Mesendoderm (in vitro differentiated cells): ENCODE measurements at regions not wholly inside any gene's neighbourhood (a gene's known extent, or its start where the extent isn't known, plus 50 kb on each side); places are given as distances from the start of the nearest gene placed in this dataset.

ENCODE experiments used
- DNase-seq: peaks from one replicate; pipeline ENCODE4 v3.0.0; 2013
- H2AK5ac ChIP-seq: 2 replicates; pipeline ENCODE4 v1.6.1; 2013; ENCODE audit warnings: low read length, inconsistent platforms
- H2BK120ac ChIP-seq: 2 replicates; pipeline ENCODE4 v1.6.1; 2013; ENCODE audit warnings: low read depth, mild to moderate bottlenecking, low read length, moderate library complexity, mixed read lengths
- H2BK15ac ChIP-seq: replicated peaks from 2 replicates; pipeline ENCODE4 v1.6.1; 2013; ENCODE audit warnings: low read depth, mild to moderate bottlenecking, moderate library complexity
- H2BK5ac ChIP-seq: 2 replicates; pipeline ENCODE4 v1.6.1; 2013; ENCODE audit warnings: low read length, inconsistent platforms
- H3K18ac ChIP-seq: 2 replicates; pipeline ENCODE4 v1.6.1; 2013; ENCODE audit warnings: mild to moderate bottlenecking, low read length, mixed read lengths
- H3K23ac ChIP-seq: one replicate; pipeline ENCODE4 v1.6.1; 2013; ENCODE audit warnings: low read length
- H3K27ac ChIP-seq: 2 replicates; pipeline ENCODE4 v1.5.1; 2013; ENCODE audit warnings: low read depth, mild to moderate bottlenecking, inconsistent platforms, low read length, moderate library complexity
- H3K27me3 ChIP-seq: 2 replicates; pipeline ENCODE4 v1.6.1; 2013; ENCODE audit warnings: low read length, control low read depth, mild to moderate bottlenecking, inconsistent platforms; ENCODE audit not compliant: insufficient read depth, poor library complexity
- H3K36me3 ChIP-seq: 2 replicates; pipeline ENCODE4 v1.6.1; 2013; ENCODE audit warnings: low read length, inconsistent platforms; ENCODE audit not compliant: control insufficient read depth, insufficient read depth
- H3K4ac ChIP-seq: one replicate; pipeline ENCODE4 v1.6.1; 2013; ENCODE audit warnings: low read depth, mild to moderate bottlenecking, low read length, moderate library complexity
- H3K4me1 ChIP-seq: 2 replicates; pipeline ENCODE4 v1.6.1; 2013; ENCODE audit warnings: low read depth, low read length, inconsistent platforms; ENCODE audit not compliant: control insufficient read depth
- H3K4me2 ChIP-seq: 2 replicates; pipeline ENCODE4 v1.6.1; 2013; ENCODE audit warnings: low read length
- H3K4me3 ChIP-seq: 2 replicates; pipeline ENCODE4 v1.5.1; 2013; ENCODE audit warnings: mild to moderate bottlenecking, low read length
- H3K56ac ChIP-seq: one replicate; pipeline ENCODE4 v1.6.1; 2013; ENCODE audit warnings: low read length
- H3K79me1 ChIP-seq: 2 replicates; pipeline ENCODE4 v1.6.1; 2013; ENCODE audit warnings: low read length, inconsistent platforms
- H3K79me2 ChIP-seq: 2 replicates; pipeline ENCODE4 v1.6.1; 2013; ENCODE audit warnings: mild to moderate bottlenecking, low read length; ENCODE audit not compliant: control insufficient read depth, insufficient read depth
- H3K9ac ChIP-seq: 2 replicates; pipeline ENCODE4 v1.6.1; 2013; ENCODE audit warnings: low read length, inconsistent platforms
- H4K5ac ChIP-seq: one replicate; pipeline ENCODE4 v1.6.1; 2013; ENCODE audit warnings: low read length
- H4K8ac ChIP-seq: one replicate; pipeline ENCODE4 v1.6.1; 2013; ENCODE audit warnings: low read depth, mild to moderate bottlenecking, control low read depth, low read length, moderate library complexity
- WGBS: extraction: QIAGEN DNeasy Blood & Tissue Kit; methylation state at CpG from one replicate; pipeline ENCODE4 v1.1.7; 2013; ENCODE audit warnings: low lambda C conversion rate, missing lambda C conversion rate; ENCODE audit not compliant: insufficient coverage; ENCODE audit errors: extremely low coverage; 5-methylcytosine and 5-hydroxymethylcytosine counted together

DNA sequence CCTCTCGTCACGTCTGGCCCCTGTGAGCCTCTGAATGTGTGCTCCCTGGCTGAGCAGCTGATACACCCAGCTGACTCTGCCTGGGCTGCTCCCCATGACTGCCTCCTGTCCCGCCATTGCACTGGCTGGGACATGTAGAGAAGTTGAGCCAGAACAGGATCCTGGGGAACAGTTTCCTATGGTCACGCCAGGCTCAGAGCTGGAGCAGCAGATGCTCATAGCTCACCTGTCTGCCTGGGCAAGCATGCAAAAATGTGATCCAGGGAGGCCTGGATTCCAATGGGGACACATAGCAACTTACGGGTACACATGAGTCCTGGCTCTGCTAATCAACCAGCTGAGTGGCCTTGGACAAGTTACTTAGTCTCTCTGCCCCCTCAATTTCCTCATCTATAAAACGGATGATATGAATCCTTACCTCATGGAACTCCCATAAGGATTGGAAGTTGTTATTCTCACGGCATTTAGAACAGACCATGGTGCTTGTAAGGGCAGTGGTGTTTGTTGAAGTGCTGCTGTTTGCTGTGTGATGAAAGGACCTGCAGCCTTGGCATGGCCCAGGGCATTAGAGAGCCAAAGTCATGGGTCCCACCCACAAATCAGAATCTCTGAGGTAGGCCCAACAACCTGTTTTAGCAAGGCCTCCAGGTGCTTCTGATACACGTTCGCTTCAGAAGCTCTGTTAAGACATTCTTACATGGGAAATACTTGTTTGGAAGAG lies 150.3 kb upstream of the VANGL1 start:
- DNase-seq = no peak
- Histone ChIP-seq H3K27me3 (no peaks in the 10 kb centered on the region), H2BK15ac (no peak overlapping the region), H3K4me2 (no peak overlapping the region), H3K56ac (no peak overlapping the region), H2BK120ac (no peak overlapping the region), H3K4ac (no peak overlapping the region), H2AK5ac (no peak overlapping the region), H3K23ac (no peak overlapping the region), H4K5ac (no peak overlapping the region), H3K79me2 (no peaks in the 10 kb centered on the region), H3K36me3 (no peaks in the 10 kb centered on the region), H3K18ac (no peak overlapping the region), H3K79me1 (no peaks in the 10 kb centered on the region), H3K4me1 (no peaks in the 10 kb centered on the region), H2BK5ac (no peak overlapping the region), H3K4me3 (no peak overlapping the region), H3K9ac (no peak overlapping the region), H3K27ac (no peak overlapping the region), H4K8ac (no peak overlapping the region)
- no CpG with 5 or more reads among the region's 9 CpGs for WGBS

GRCh38 chr1:115479055-115479482 lies 141.0 kb upstream of the NGF start:
- H3K79me2 ChIP-seq = no peaks in the 10 kb centered on the region
- H3K9ac ChIP-seq = no peak overlapping the region
- WGBS = no CpG with 5 or more reads among the region's 22 CpGs
- no peaks in the 10 kb centered on the region for H3K27me3 ChIP-seq
- H3K23ac ChIP-seq = no peak overlapping the region
- no peak overlapping the region for H2BK15ac ChIP-seq
- H2BK5ac ChIP-seq = no peak overlapping the region
- H3K4ac ChIP-seq = no peak overlapping the region
- H3K79me1 ChIP-seq = no peaks in the 10 kb centered on the region
- no peak overlapping the region for H2AK5ac ChIP-seq
- no peak overlapping the region for H3K4me2 ChIP-seq
- H3K4me1 ChIP-seq = no peaks in the 10 kb centered on the region
- DNase-seq = no peak
- no peak overlapping the region for H3K56ac ChIP-seq
- no peak overlapping the region for H3K27ac ChIP-seq
- no peak overlapping the region for H3K18ac ChIP-seq
- H4K8ac ChIP-seq = no peak overlapping the region
- H3K36me3 ChIP-seq = no peaks in the 10 kb centered on the region
- H2BK120ac ChIP-seq = no peak overlapping the region
- H3K4me3 ChIP-seq = no peak overlapping the region
- no peak overlapping the region for H4K5ac ChIP-seq

DNA sequence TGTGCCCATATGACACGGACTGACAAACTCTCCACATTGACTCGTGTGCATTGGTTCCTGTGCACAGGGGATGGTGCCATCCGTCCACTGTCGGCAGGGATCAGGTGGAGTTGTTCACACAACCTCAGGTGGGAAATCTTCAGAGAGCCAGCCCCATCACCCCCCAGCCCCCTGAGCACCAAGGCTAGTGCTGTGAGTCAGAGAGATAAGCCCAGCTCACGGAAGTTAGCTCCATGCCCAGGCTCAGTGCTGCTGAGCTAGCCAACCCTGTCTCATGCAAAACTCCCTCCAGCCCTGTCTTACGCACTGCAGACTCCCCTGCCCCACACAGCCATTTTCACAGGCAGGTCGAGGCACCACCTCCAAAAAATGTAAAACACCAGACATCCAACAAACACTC lies 139.0 kb upstream of the NGF start:
- no peak overlapping the region for H3K9ac ChIP-seq
- no peak overlapping the region for H2BK15ac ChIP-seq
- no peaks in the 10 kb centered on the region for H3K4me1 ChIP-seq
- no peak overlapping the region for H3K56ac ChIP-seq
- no peak overlapping the region for H3K18ac ChIP-seq
- H2AK5ac ChIP-seq = no peak overlapping the region
- H3K23ac ChIP-seq = no peak overlapping the region
- no peak overlapping the region for H3K4me3 ChIP-seq
- no peak overlapping the region for H2BK5ac ChIP-seq
- no peak overlapping the region for H3K4me2 ChIP-seq
- DNase-seq = no peak
- H4K8ac ChIP-seq = no peak overlapping the region
- WGBS = no CpG with 5 or more reads among the region's 7 CpGs
- no peaks in the 10 kb centered on the region for H3K27me3 ChIP-seq
- no peak overlapping the region for H3K27ac ChIP-seq
- H3K79me2 ChIP-seq = no peaks in the 10 kb centered on the region
- no peak overlapping the region for H4K5ac ChIP-seq
- H2BK120ac ChIP-seq = no peak overlapping the region
- H3K79me1 ChIP-seq = no peaks in the 10 kb centered on the region
- no peaks in the 10 kb centered on the region for H3K36me3 ChIP-seq
- H3K4ac ChIP-seq = no peak overlapping the region

DNA sequence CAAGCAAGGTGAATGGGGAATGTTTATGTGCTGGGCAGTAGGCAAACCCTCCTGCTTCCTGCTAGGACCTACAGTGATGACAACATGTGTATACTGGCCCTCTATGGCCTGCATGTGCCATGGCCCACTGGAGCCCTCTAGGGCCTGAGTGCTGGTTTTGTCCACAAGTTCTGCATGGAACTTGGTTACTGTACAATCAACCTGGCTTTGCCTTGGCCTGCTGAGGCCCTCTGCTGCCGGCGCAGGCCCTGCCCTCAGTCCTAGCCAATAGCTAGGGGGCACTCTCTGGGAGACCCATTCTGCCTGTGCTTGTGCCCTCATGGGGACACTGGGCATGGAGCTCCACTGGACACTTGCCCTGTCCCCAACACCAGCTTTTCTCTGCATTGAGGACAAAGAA lies 138.6 kb upstream of the NGF start:
- Histone ChIP-seq H3K56ac (no peak overlapping the region), H3K18ac (no peak overlapping the region), H2BK120ac (no peak overlapping the region), H2AK5ac (no peak overlapping the region), H2BK5ac (no peak overlapping the region), H2BK15ac (no peak overlapping the region), H3K4me2 (no peak overlapping the region), H3K36me3 (no peaks in the 10 kb centered on the region), H3K4ac (no peak overlapping the region), H3K9ac (no peak overlapping the region), H3K23ac (no peak overlapping the region), H3K79me2 (no peaks in the 10 kb centered on the region), H4K8ac (no peak overlapping the region), H4K5ac (no peak overlapping the region), H3K27ac (no peak overlapping the region), H3K4me3 (no peak overlapping the region), H3K79me1 (no peaks in the 10 kb centered on the region), H3K4me1 (no peaks in the 10 kb centered on the region), H3K27me3 (no peaks in the 10 kb centered on the region)
- WGBS = no CpG with 5 or more reads among the region's 2 CpGs
- DNase-seq = peak; percentile 22

DNA sequence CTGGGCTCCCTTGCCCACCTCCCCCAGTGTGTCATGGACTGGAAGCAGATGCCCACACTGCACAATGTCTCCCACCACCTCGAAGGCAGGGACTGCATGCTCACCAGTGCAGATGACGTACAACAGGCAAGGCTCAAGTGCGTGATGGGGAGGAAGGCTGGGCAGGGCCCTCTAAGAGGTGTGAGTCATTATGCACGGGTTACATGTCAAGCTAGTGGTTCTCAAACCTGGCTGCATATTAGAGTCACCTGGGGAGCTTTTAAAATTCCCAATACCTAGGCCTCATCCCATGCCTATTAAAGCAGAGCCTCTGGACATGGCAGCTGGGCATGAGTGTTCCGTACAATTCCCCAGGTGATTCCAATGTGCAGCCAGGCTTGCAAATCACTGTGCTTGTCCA lies 137.9 kb upstream of the NGF start:
- H3K4me1 ChIP-seq = no peaks in the 10 kb centered on the region
- H3K27ac ChIP-seq = no peak overlapping the region
- H2BK5ac ChIP-seq = no peak overlapping the region
- H3K9ac ChIP-seq = no peak overlapping the region
- no peaks in the 10 kb centered on the region for H3K79me2 ChIP-seq
- no peak overlapping the region for H4K8ac ChIP-seq
- H3K23ac ChIP-seq = no peak overlapping the region
- WGBS = no CpG with 5 or more reads among the region's 5 CpGs
- H2BK15ac ChIP-seq = no peak overlapping the region
- no peak overlapping the region for H3K4me2 ChIP-seq
- H3K36me3 ChIP-seq = no peaks in the 10 kb centered on the region
- H2AK5ac ChIP-seq = no peak overlapping the region
- no peaks in the 10 kb centered on the region for H3K79me1 ChIP-seq
- H3K4me3 ChIP-seq = no peak overlapping the region
- no peak overlapping the region for H3K18ac ChIP-seq
- no peak overlapping the region for H4K5ac ChIP-seq
- H3K27me3 ChIP-seq = no peaks in the 10 kb centered on the region
- DNase-seq = no peak
- no peak overlapping the region for H3K56ac ChIP-seq
- H2BK120ac ChIP-seq = no peak overlapping the region
- no peak overlapping the region for H3K4ac ChIP-seq

GRCh38 chr1:115475252-115475651 lies 137.2 kb upstream of the NGF start:
- Histone ChIP-seq H3K4me1 (no peaks in the 10 kb centered on the region), H3K23ac (no peak overlapping the region), H3K79me1 (no peaks in the 10 kb centered on the region), H2BK15ac (no peak overlapping the region), H3K79me2 (no peaks in the 10 kb centered on the region), H3K56ac (no peak overlapping the region), H3K4me3 (no peak overlapping the region), H2AK5ac (no peak overlapping the region), H4K8ac (no peak overlapping the region), H3K4me2 (no peak overlapping the region), H3K9ac (no peak overlapping the region), H2BK5ac (no peak overlapping the region), H3K27ac (no peak overlapping the region), H3K36me3 (no peaks in the 10 kb centered on the region), H3K18ac (no peak overlapping the region), H3K27me3 (no peaks in the 10 kb centered on the region), H3K4ac (no peak overlapping the region), H4K5ac (no peak overlapping the region), H2BK120ac (no peak overlapping the region)
- WGBS = no CpG with 5 or more reads among the region's 2 CpGs
- DNase-seq = no peak
